SK-N-SH (cell line): ENCODE measurements at regions not wholly inside any gene's neighbourhood (a gene's known extent, or its start where the extent isn't known, plus 50 kb on each side); places are given as distances from the start of the nearest gene placed in this dataset.

Source experiments
- FOXJ3 ChIP-seq: sonication (generic); formaldehyde crosslinking; IDR thresholded peaks from 2 replicates; pipeline ENCODE4 v1.5.1; 2020; ENCODE audit warnings: mild to moderate bottlenecking, missing genetic modification reagents
- GABPA ChIP-seq: IDR thresholded peaks from 2 replicates; pipeline ENCODE4 v1.4.0; 2012; ENCODE audit warnings: low read depth, mild to moderate bottlenecking
- NFIC ChIP-seq: IDR thresholded peaks from 2 replicates; pipeline ENCODE4 v1.4.0; 2012; ENCODE audit warnings: borderline replicate concordance
- RAD21 ChIP-seq: IDR thresholded peaks from 2 replicates; pipeline ENCODE4 v1.6.1; 2012; ENCODE audit warnings: mild to moderate bottlenecking, low read length
- TF ChIP-seq, protein P1 (sequence below): IDR thresholded peaks from 2 replicates; pipeline ENCODE4 v1.4.0; 2012; ENCODE audit warnings: low read depth

GRCh38 chr1:29849991-29850757, 613.9 kb downstream of the PTPRU start:
- TF ChIP-seq GABPA (no peak), FOXJ3 (CRISPR knock-in tag) (no peak), NFIC (no peak), RAD21 (no peak)
- TF ChIP-seq, protein P1, sequence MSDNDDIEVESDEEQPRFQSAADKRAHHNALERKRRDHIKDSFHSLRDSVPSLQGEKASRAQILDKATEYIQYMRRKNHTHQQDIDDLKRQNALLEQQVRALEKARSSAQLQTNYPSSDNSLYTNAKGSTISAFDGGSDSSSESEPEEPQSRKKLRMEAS = no peak
